ENCODE measurements at regions not wholly inside any gene's neighbourhood (a gene's known extent, or its start where the extent isn't known, plus 50 kb on each side); places are given as distances from the start of the nearest gene placed in this dataset.
A peak's percentile ranks its signal among the peaks of the same experiment; 100 is the strongest.

- DNase-seq, result peak in 1 of 2 donors; percentile 29
Observed at GRCh38 chr10:113368666-113369364, 184.0 kb upstream of the HABP2 start.

DNA sequence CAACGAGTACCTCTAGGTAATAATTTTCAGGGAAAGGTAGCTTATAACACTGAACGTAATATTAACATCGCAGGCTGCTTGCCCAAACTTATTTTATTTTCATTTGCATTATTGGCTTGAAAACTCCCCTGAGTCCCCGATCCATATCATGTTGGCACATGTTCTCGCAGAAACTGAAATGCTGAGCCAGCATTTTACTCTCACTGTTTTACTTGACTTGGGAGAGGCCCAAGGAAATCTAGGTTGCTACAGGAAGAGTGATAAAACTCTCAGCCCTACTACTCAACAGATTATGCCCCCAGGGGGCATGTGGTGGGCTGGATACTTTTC, 183.5 kb upstream of the HABP2 start:
- DNase-seq, result no peak

DNA sequence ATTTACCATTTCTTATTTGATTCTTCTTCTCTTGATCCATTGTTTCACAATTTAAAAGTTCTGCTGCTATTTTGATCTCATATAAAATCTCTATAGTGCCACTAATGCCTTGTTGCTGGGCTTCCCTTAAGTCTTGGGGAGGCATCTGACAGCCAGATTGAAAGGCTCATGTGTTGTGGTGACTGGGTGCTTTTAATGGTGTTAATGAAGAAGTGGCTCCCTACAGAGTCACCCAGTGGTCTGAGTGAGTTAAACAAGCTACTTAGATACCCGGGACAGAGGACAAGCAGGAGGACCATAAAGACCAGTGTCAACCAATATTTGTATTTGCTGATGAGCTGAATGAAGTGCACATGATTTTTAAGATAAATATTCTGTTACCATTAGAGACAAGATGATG, 176.4 kb upstream of the HABP2 start:
- no peak for DNase-seq

DNA sequence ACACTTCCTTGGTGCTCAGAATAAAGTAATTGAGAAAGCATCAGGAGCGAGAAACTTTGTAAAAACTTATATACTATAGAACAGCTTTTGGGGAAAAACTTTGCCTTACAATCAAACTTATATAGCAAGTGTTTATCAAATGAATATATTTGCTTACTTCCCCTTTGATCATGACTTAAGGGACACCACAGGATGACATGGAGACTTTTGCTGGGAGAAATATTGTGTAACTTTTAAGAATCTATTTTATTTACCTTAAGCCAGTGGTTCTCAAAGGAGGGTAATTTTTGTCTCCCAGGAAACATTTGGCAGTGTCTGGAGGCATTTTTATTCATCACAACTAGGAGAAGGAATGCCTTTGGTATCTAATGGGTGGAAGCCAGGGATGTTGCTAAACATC, 173.8 kb upstream of the HABP2 start:
- no peak for DNase-seq

DNA sequence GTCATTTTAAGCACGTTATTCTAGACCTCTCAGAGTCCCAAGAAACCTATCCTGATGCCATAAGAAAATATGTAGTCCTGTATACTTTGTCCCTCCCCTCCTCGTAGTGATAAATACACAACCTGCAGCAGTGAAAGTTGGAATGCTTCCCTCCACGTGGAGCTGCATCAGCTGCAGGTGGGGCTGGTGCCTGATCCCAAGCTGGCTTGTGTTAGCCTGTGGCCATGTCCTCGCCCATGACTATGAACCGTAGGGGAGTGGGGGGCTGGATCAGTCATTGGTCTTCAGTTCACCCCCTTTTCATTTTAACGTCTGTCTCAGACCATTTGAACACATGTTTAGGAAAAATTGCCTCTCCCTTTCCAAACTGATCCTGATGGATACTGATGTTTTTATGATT, 171.4 kb upstream of the HABP2 start:
- DNase-seq, result no peak

DNA sequence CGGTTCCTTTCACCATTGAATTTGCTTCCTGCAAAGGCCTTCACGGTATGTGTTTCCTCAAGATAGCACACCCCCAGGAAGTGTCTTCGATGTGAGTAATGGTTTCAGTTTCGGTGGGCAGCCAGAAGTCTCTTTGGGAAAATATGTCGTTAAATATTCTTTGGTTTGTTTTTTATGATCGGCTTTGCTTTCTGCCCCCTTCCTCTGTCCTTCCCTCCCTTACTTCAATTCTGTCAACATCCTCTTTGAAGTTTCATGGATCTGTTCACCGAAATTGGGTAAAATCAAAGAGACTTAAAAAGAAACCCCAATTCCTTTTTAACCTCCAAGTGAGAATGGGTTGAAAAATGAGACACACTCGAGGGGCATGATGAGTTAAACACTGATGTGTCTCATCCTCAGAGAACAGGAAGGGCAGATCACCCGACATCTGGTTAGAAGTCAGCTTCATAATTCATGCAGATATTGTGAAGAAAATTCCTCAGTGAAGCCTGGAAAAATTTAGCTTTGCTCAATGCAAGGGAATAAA, 170.8 kb upstream of the HABP2 start:
- DNase-seq, result no peak

GRCh38 chr10:113382691-113383090, 170.2 kb upstream of the HABP2 start:
- DNase-seq, result no peak

DNA sequence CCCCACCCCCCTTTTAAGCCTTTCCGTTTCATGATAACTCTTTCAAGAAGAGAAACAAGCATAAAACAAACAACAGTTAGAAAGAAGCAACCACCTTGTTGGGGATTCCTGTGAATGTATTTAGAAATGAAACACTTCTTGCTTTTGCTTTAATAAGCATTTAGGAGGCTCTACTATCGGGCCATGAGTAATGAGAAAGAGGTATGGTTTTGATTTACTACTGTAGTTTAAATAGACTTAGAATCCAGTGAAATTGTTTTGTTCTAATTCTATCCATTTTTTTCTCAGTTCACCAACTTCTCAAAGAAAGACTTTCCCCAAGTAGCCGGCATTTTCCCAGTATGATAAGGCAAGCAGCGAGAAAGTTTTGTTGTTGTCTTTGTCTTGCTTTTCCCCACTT, 168.7 kb upstream of the HABP2 start:
- DNase-seq, result no peak

- peak; percentile 82 to 92 for DNase-seq
Observed at GRCh38 chr10:113385021-113385999, 167.5 kb upstream of the HABP2 start.

- DNase-seq, result no peak
Observed at GRCh38 chr10:113386005-113386404, 166.8 kb upstream of the HABP2 start.

GRCh38 chr10:113389969-113390368, 162.9 kb upstream of the HABP2 start:
- no peak for DNase-seq

DNA sequence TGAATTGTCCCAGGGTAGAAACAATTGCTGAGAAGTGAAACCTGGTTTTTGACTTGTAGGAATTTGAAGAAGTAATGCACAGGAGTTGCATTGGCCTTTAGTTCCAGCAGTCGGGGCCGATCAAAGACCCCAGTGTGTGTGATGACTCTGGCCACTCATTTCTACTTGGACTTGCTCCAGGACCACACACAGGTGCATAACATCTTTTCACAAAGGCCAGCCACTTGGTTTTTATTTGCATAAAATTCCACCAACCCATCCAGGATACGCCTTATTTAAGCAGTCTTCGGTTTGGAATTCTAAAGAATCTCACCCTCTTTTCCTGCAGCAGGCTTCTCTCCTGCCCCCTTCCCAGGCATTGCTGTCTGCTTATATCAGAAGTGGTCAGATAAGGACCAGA, 162.0 kb upstream of the HABP2 start:
- DNase-seq, result no peak

DNA sequence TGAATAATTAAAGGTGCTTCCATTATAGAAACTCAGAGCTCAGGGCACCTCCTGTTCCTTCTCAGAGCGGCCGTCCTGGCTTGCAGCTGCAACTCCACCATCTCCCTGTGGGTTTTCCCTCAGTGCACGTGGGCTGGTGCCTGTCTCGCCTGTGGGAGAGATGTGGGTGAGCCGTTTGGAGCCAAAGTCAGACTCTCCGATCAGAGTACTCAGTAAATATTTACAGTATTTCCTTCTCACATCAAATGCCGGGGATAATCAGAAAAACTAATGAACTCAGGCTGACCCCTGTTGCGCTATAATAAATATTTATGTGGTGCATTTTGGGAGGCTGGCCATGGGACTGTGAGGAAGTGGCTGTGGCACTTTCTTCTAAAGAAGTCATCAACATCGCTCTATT, 155.8 kb upstream of the HABP2 start:
- DNase-seq, result no peak

DNA sequence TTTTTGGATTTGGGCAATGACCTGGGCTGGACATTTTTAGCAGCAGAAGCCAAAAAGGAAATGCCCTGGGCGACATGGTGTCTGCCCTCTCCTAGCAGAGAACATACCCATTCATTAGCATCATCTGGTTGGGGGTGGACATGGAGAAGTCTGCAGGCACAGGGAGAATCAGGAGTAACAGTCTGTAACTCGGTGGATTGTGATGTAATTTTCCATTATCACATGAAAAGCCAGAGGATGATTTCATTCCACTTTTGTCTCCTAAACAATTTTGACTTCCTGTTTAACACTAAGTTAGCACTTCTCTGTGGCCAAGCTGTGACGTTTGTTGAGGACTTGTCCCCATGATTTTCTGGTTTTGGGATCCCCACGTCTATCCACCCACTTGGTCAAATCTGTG, 153.8 kb upstream of the HABP2 start:
- no peak for DNase-seq

DNA sequence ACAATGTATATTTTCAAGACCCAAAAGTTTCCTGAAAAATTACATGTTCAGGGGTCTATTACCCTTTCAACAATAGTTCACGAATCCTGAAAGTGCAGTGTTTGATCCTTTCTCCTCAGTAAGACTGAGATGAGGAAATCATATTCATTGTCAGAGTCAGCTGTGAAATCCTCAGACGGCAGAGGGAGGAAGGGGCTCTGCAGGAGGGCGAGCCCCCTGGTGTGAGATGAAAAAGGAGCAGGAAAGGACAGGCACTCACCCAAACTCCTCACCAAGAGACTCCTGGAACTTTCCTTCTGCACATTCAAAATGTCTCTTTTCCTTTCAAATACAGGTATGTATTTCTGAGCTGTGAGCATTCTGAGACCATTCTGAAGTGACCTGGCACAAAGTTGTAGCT, 150.3 kb upstream of the HABP2 start:
- DNase-seq, result no peak

DNA sequence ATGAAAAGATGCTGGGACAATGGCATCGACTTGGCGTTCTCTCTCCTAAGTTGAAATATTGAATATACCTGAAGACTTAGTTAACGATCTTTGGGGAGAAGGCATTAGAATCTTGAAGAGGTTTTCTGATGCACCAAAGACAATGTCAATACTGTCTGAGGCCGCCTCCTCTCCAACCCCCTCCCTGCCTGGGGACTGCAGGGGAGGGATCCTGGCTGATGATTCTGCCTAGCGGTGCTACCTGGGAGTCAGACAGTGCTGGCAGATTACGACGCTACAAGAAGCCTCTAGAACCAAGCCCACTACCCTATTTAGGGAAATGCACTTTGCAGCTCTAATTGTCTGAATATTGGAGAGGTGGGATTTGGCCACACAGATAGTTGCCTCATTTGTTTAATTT, 145.6 kb upstream of the HABP2 start:
- DNase-seq, result no peak

- DNase-seq, result no peak
Observed at GRCh38 chr10:113409175-113409574, 143.7 kb upstream of the HABP2 start.

DNA sequence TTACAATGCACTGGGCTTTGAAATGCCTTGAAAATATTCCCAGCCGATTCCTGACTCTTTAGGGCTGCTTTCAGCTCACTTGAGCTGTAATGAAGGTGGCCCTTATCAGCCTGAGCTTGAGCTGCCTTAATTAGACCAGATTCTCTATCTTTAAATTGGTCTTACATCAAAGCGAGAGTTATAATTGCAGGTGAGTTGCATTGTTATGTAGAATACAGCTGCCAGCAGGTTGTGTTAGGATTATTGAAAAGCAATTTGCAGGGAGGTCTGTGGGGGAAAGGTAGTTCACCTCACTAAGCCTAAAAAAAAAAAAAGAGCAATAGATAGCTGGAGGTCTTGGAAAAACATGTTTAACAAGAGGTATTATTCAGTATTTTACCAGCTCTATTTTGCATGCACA, 142.2 kb upstream of the HABP2 start:
- DNase-seq, result no peak

- no peak for DNase-seq
Observed at GRCh38 chr10:113411456-113411855, 141.4 kb upstream of the HABP2 start.

GRCh38 chr10:113412161-113412560, 140.7 kb upstream of the HABP2 start:
- DNase-seq, result no peak

GRCh38 chr10:113414543-113414942, 138.3 kb upstream of the HABP2 start:
- no peak for DNase-seq

GRCh38 chr10:113415246-113415645, 137.6 kb upstream of the HABP2 start:
- DNase-seq, result no peak

DNA sequence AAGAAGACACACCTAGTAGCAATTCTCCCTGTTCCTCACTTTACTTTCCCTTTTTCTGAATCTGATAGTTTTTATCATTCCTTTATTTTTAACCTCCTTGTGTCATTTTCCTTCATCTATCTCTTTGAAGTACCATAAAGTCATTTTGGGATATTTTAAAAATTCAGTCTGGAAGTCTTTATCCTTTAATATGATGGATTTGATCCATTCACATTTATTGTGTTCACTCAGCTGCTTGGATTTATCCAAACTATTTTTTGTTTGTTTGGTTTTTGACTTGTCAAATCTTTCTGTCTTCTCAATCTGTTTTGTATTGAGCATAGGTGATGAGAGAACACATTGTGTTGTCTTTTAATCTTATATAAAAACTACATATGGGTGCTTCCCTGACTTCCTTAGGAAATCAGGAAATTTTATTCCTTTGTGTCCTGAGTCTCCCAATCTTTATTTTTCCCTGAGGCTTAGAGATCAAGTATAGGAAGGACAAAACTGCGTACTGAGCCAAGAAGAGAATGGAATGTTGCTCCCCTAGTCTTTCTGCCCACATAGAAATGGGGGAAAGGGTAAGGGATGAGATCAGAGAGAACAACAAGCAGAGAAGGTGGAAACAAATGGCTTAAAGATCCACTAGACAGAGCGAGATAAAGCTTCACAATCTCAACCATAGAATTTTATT, 132.7 kb upstream of the HABP2 start:
- DNase-seq, result no peak

Measured in hippocampal formation (tissue), 2 donors.